GM23338 (cell line): ENCODE measurements at regions not wholly inside any gene's neighbourhood (a gene's known extent, or its start where the extent isn't known, plus 50 kb on each side); places are given as distances from the start of the nearest gene placed in this dataset.

ENCODE experiments used
- CREB1 ChIP-seq: fragments of 250-450 bp; sonication (Bioruptor Pico); IDR thresholded peaks from 2 replicates; pipeline ENCODE4 v1.5.0; 2020; ENCODE audit warnings: low read depth, mild to moderate bottlenecking, moderate library complexity
- EZH2 ChIP-seq: fragments of 200-600 bp; sonication (generic); IDR thresholded peaks from one replicate; pipeline ENCODE4 v1.8.0; 2017; ENCODE audit warnings: antibody characterized with exemption, mild to moderate bottlenecking, low read depth; ENCODE audit not compliant: unreplicated experiment
- EZH2phosphoT487 ChIP-seq: fragments of 200-600 bp; sonication (generic); IDR thresholded peaks from one replicate; pipeline ENCODE4 v1.8.1; 2018; ENCODE audit warnings: antibody characterized with exemption; ENCODE audit not compliant: unreplicated experiment
- JUNB ChIP-seq: IDR thresholded peaks from one replicate; pipeline ENCODE4 v1.6.1; 2016; ENCODE audit warnings: antibody characterized with exemption; ENCODE audit not compliant: unreplicated experiment
- POLR2AphosphoS5 ChIP-seq: IDR thresholded peaks from 2 replicates; pipeline ENCODE4 v1.6.1; 2016; ENCODE audit warnings: antibody characterized with exemption, low read depth
- ZNF114 ChIP-seq: fragments of 250-450 bp; sonication (Bioruptor Pico); IDR thresholded peaks from 2 replicates; pipeline ENCODE4 v1.5.0; 2020; ENCODE audit warnings: mild to moderate bottlenecking, moderate library complexity
- TF ChIP-seq, protein P1 (sequence below), 2 experiments: fragments of 200-600 bp in 1 of 2; sonication (generic) in 1 of 2; conservative IDR thresholded peaks; 2 replicates each; pipeline versions ENCODE4 v1.5.1 to v1.6.1; 2016 to 2017; ENCODE audit warnings: antibody characterized with exemption in 2 of 2, low read depth in 2 of 2, mild to moderate bottlenecking in 2 of 2, moderate library complexity in 1 of 2
- TF ChIP-seq, protein P2 (sequence below): IDR thresholded peaks from one replicate; pipeline ENCODE4 v1.6.1; 2018; ENCODE audit warnings: antibody characterized with exemption; ENCODE audit not compliant: unreplicated experiment
- TF ChIP-seq, protein P3 (sequence below): IDR thresholded peaks from 2 replicates; pipeline ENCODE4 v1.6.1; 2016; ENCODE audit warnings: antibody characterized with exemption

DNA sequence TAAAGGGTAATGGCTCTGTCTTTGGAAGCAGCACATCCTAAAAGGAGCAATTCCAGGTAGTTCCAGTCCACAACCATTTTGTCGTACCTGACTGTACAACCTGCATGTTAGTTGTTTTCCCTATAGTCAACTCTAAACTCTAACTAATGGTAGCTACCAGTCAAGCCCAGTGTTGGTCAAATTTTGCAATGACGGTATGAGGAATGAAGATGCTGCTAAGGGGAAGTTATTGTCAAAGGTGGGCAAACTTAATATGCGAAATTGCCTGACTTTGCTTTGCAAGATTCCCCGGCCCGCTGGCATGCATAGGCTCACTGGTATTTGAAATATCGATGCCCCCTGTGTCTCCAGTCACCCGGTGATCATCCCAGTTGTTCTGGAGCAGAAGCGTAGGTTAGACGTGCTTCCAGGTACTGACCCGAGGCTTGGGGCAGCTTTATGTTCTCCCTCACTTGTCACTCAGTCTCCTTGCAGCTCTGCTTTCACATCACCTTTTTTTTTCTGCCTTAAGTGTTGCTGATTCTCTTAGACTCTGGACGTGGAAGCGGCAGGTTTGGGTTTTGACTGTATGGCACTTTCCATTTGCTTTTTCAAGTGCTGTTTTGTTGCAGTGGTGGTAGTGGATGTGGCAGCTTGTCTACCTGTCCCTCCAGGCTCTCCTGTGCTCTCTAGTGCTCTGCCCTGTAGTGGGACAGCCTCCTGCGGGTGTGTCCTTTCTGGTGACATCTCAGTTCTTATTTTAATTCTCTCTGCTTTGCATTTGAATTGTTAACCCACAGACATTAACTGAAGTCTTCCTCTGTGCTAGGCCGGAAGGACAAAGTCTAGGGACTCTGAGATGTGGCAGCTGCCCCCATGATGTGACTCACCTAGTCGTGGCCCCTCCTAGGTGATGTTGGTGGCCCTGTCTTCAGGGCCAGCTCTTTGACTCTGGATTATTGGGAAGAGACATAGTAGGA, 95.8 kb upstream of the UMPS start:
- TF ChIP-seq, protein P1, sequence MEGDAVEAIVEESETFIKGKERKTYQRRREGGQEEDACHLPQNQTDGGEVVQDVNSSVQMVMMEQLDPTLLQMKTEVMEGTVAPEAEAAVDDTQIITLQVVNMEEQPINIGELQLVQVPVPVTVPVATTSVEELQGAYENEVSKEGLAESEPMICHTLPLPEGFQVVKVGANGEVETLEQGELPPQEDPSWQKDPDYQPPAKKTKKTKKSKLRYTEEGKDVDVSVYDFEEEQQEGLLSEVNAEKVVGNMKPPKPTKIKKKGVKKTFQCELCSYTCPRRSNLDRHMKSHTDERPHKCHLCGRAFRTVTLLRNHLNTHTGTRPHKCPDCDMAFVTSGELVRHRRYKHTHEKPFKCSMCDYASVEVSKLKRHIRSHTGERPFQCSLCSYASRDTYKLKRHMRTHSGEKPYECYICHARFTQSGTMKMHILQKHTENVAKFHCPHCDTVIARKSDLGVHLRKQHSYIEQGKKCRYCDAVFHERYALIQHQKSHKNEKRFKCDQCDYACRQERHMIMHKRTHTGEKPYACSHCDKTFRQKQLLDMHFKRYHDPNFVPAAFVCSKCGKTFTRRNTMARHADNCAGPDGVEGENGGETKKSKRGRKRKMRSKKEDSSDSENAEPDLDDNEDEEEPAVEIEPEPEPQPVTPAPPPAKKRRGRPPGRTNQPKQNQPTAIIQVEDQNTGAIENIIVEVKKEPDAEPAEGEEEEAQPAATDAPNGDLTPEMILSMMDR (conservative IDR thresholded peaks at IDR 0.05; ENCODE audit: low read depth in 2 of 2): no peak
- TF ChIP-seq ZNF114 (CRISPR knock-in tag) (no peak), EZH2 (no peak), EZH2phosphoT487 (no peak), CREB1 (CRISPR knock-in tag) (no peak), POLR2AphosphoS5 (no peak), JUNB (no peak)
- TF ChIP-seq, protein P2, sequence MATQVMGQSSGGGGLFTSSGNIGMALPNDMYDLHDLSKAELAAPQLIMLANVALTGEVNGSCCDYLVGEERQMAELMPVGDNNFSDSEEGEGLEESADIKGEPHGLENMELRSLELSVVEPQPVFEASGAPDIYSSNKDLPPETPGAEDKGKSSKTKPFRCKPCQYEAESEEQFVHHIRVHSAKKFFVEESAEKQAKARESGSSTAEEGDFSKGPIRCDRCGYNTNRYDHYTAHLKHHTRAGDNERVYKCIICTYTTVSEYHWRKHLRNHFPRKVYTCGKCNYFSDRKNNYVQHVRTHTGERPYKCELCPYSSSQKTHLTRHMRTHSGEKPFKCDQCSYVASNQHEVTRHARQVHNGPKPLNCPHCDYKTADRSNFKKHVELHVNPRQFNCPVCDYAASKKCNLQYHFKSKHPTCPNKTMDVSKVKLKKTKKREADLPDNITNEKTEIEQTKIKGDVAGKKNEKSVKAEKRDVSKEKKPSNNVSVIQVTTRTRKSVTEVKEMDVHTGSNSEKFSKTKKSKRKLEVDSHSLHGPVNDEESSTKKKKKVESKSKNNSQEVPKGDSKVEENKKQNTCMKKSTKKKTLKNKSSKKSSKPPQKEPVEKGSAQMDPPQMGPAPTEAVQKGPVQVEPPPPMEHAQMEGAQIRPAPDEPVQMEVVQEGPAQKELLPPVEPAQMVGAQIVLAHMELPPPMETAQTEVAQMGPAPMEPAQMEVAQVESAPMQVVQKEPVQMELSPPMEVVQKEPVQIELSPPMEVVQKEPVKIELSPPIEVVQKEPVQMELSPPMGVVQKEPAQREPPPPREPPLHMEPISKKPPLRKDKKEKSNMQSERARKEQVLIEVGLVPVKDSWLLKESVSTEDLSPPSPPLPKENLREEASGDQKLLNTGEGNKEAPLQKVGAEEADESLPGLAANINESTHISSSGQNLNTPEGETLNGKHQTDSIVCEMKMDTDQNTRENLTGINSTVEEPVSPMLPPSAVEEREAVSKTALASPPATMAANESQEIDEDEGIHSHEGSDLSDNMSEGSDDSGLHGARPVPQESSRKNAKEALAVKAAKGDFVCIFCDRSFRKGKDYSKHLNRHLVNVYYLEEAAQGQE: no peak
- TF ChIP-seq, protein P3, sequence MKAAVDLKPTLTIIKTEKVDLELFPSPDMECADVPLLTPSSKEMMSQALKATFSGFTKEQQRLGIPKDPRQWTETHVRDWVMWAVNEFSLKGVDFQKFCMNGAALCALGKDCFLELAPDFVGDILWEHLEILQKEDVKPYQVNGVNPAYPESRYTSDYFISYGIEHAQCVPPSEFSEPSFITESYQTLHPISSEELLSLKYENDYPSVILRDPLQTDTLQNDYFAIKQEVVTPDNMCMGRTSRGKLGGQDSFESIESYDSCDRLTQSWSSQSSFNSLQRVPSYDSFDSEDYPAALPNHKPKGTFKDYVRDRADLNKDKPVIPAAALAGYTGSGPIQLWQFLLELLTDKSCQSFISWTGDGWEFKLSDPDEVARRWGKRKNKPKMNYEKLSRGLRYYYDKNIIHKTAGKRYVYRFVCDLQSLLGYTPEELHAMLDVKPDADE: no peak
